Vagina (tissue), 2 donors: ENCODE measurements at regions not wholly inside any gene's neighbourhood (a gene's known extent, or its start where the extent isn't known, plus 50 kb on each side); places are given as distances from the start of the nearest gene placed in this dataset.

ENCODE experiments used
- CTCF ChIP-seq, 3 experiments: fragments of 450-650 bp in 2 of 3; fragments of 200-600 bp in 1 of 3; sonication (generic) in 1 of 3; IDR thresholded peaks; one replicate each; pipeline ENCODE4 v1.5.1; 2017 to 2019; ENCODE audit warnings: antibody characterized with exemption in 3 of 3, mild to moderate bottlenecking in 2 of 3, moderate library complexity in 2 of 3
- POLR2AphosphoS5 ChIP-seq, 2 donors: sonication (generic); formaldehyde crosslinking; IDR thresholded peaks; one replicate each; pipeline ENCODE4 v1.9.0; 2017; ENCODE audit warnings: antibody characterized with exemption in 2 of 2, mild to moderate bottlenecking in 2 of 2, low read depth in 1 of 2; ENCODE audit not compliant: insufficient read depth in 1 of 2

DNA sequence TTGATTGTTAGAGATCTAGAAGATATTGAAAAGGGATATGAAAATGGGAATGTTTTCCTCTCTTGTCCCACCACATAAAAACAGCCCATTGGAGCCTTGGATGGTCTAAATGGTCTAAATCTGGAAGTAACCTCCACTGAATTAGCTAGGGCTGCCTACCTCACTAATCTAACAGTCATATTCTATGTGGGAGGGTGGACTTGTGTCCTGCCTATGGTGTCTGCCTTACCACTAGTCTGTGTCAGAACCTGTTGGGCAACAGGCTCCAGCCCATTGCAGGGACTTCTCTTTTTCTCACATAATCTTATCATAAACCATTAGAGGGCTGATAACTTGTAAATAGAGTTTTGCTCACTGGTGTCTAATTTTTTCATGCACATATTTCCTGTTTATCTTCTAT, 548.8 kb upstream of the CDH18 start:
- no peak for TF ChIP-seq CTCF (IDR thresholded peaks at IDR 0.05)
- no peak for TF ChIP-seq POLR2AphosphoS5 (IDR thresholded peaks at IDR 0.05; ENCODE audit: insufficient read depth in 1 of 2, low read depth in 1 of 2)
